Lower leg skin (tissue), 4 donors: ENCODE measurements at regions not wholly inside any gene's neighbourhood (a gene's known extent, or its start where the extent isn't known, plus 50 kb on each side); places are given as distances from the start of the nearest gene placed in this dataset.
"Not testable (repeated sequence)": the region's sequence is repeated elsewhere in the genome, so short reads cannot be mapped to it uniquely, and the experiment has no call there.

Experiments used
- DNase-seq, 2 donors: peaks; one replicate each; pipeline ENCODE4 v3.0.0-alpha.2; 2019; ENCODE audit warnings: low spot score in 2 of 2
- H3K4me3 ChIP-seq: fragments of 200-600 bp; sonication (generic); 2 replicates; pipeline ENCODE4 v1.5.1; 2017; ENCODE audit warnings: mild to moderate bottlenecking, low read depth; ENCODE audit not compliant: poor library complexity, severe bottlenecking
- CTCF ChIP-seq, 3 donors: fragments of 450-650 bp; IDR thresholded peaks; one replicate each; pipeline ENCODE4 v1.5.1; 2016; ENCODE audit warnings: antibody characterized with exemption in 3 of 3, mild to moderate bottlenecking in 3 of 3, moderate library complexity in 2 of 3
- POLR2A ChIP-seq, 2 donors: fragments of 450-650 bp; IDR thresholded peaks; one replicate each; pipeline ENCODE4 v1.6.1; 2016 to 2017; ENCODE audit warnings: antibody characterized with exemption in 2 of 2, mild to moderate bottlenecking in 1 of 2, moderate library complexity in 1 of 2
- WGBS, 2 donors: methylation state at CpG; one replicate each; pipeline ENCODE4 v1.1.5; 2018; 5-methylcytosine and 5-hydroxymethylcytosine counted together
- intact Hi-C: fragments of 100-400 bp; cut with DNase I; formaldehyde crosslinking; loops from one replicate; pipeline ENCODE4 v1.15.0; 2023; ENCODE audit warnings: low total_unique reads

- no peak overlapping the region for H3K4me3 ChIP-seq
- WGBS, 2 donors, result 81 to 90% methylated on average over 6 of the region's 6 CpGs
- TF ChIP-seq POLR2A (IDR thresholded peaks at IDR 0.05), result no peak
- TF ChIP-seq CTCF (IDR thresholded peaks at IDR 0.05), result no peak
- intact Hi-C loops, result no loop called here
- DNase-seq, result no peak
These were observed 222.3 kb upstream of the MGAT5 start for GRCh38 chr2:134031539-134031938.

- TF ChIP-seq POLR2A (IDR thresholded peaks at IDR 0.05), result no peak
- no peak overlapping the region for H3K4me3 ChIP-seq
- DNase-seq, result no peak
- WGBS, 2 donors, result 80 to 86% methylated on average over 5 of the region's 5 CpGs
- intact Hi-C loops, result no loop called here
These were observed 218.1 kb upstream of the MGAT5 start for GRCh38 chr2:134035605-134036370.

- 88 to 89% methylated on average over 1 of the region's 1 CpG for WGBS, 2 donors
- no peak for TF ChIP-seq CTCF (IDR thresholded peaks at IDR 0.05)
- no peak for TF ChIP-seq POLR2A (IDR thresholded peaks at IDR 0.05)
- DNase-seq, result no peak
- H3K4me3 ChIP-seq, result no peak overlapping the region
- intact Hi-C loops, result no loop called here
These were observed 213.8 kb upstream of the MGAT5 start for GRCh38 chr2:134039912-134040581.

- 75 to 86% methylated on average over 4 of the region's 4 CpGs for WGBS, 2 donors
- intact Hi-C loops, DNase-seq: not testable (repeated sequence)
These were observed 213.2 kb upstream of the MGAT5 start for GRCh38 chr2:134040626-134041172.

GRCh38 chr2:134041877-134042276 is 212.0 kb upstream of the MGAT5 start:
- intact Hi-C loops, result no loop called here
- no peak for DNase-seq
- TF ChIP-seq CTCF (IDR thresholded peaks at IDR 0.05) (no peak), POLR2A (IDR thresholded peaks at IDR 0.05) (no peak)
- no peak overlapping the region for H3K4me3 ChIP-seq

More at GRCh38 chr2:134040626-134041172, 213.2 kb upstream of the MGAT5 start:
- not testable (repeated sequence) for H3K4me3 ChIP-seq

- intact Hi-C loops, result not testable (repeated sequence)
These were observed 210.8 kb upstream of the MGAT5 start for GRCh38 chr2:134043028-134043427.

GRCh38 chr2:134052173-134052572 is 201.7 kb upstream of the MGAT5 start:
- TF ChIP-seq POLR2A (IDR thresholded peaks at IDR 0.05) (no peak), CTCF (IDR thresholded peaks at IDR 0.05) (no peak)
- DNase-seq, result no peak
- intact Hi-C loops, result no loop called here
- WGBS, 2 donors, result 71 to 89% methylated on average over 4 of the region's 4 CpGs
- no peak overlapping the region for H3K4me3 ChIP-seq

More at GRCh38 chr2:134043028-134043427, 210.8 kb upstream of the MGAT5 start:
- WGBS, 2 donors, result 88 to 93% methylated on average over 8 of the region's 8 CpGs
- H3K4me3 ChIP-seq, DNase-seq: not testable (repeated sequence)
